Fibroblast of peridontal ligament (primary cell): ENCODE measurements at regions not wholly inside any gene's neighbourhood (a gene's known extent, or its start where the extent isn't known, plus 50 kb on each side); places are given as distances from the start of the nearest gene placed in this dataset.

Experiments
- DNase-seq: peaks from one replicate; pipeline ENCODE4 v3.0.0-alpha.2; 2010; ENCODE audit errors: extremely low read depth

GRCh38 chr15:77737238-77738037 lies 104.7 kb upstream of the LINGO1 start:
- no peak for DNase-seq

DNA sequence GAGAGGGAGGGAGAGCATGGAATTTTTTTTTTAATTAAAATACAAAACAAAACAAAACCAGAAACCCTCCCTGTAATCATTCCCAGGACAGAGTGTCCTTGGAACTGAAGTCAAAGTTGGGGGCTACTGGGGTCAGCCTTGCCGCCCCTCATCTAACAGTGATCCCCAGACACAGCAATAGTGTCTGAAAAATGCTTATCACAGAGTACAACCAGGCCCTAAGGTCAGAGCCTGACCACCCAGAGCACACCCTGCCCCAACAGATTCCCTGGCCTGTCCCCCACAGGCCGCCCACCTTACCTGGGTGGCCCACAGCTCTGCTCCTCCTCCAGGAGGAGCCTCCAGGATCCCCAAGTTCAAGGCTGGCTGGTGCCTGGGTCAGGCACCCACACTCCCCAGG lies 101.6 kb upstream of the LINGO1 start:
- no peak for DNase-seq

DNA sequence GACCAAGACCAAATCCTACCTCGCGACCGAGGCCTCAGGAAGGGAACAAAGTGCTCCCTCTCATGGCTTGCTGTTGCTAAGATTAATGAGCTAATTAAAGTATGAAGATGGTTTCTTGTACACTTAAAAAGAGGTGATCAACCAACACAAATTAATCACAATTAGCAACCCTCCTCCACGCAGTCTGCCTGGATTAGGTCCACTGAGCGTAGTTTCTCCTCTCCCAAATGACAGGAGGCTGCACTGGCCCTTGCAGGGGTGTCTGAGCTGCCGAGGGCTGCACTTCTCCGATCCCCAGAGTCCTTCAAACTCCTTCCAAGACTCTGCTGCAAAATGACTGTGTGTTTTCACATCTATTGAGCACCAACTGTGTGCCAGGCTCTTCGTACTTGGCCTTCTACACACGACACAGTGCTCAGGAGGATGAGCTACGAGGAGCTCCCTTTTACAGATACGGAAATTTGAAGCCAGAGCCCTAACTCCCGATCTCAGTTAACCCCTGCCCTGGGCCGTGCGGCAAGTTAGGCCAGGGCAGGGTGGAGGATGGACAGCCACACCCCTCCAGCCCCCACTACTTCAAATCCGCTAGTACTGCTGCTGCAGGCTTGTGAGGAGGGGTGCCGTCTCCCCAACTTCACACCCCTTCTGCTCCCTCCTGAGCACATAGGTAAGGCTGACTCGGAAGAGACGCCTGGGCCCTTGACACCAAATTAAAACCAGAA lies 101.0 kb upstream of the LINGO1 start:
- DNase-seq: no peak

DNA sequence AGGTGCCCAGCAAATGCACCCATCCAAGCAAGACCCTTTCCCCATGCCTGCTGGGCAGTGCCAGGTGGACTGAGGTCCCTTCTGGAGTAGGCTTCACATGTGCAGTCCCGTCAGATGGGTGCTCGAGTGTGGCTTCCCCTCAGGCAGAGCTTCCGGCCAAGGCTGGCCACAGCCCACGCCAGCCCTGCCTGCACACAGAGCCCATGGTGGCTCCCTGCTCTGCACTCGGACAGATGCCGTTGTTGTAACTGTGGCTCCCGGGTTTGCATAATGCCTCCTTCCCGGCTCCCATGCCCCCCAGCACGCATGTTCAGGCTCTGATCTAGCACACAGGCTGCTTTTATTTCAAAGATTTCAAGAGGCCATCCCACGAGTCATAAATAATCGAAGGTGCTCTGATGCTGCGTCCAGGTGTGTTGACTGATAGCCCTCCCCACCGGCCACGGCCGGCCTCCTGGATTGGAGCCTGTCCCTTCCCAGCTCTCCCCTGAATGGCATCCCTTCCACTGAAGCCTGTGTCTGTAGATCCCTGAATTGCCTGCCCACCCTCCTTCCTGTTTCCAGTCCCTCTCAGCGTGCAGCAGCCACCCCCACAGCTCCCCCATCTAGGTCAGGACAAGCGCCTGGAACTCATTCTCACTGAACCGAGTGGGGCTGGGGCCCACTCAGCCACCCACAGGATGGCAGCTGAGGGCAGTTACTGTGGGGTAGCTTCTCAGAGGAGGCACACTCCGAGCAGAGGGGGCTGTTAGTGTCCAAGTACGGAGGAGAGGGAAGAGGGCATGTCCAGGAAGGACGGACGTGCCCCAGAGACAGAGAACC lies 100.0 kb upstream of the LINGO1 start:
- DNase-seq: no peak

DNA sequence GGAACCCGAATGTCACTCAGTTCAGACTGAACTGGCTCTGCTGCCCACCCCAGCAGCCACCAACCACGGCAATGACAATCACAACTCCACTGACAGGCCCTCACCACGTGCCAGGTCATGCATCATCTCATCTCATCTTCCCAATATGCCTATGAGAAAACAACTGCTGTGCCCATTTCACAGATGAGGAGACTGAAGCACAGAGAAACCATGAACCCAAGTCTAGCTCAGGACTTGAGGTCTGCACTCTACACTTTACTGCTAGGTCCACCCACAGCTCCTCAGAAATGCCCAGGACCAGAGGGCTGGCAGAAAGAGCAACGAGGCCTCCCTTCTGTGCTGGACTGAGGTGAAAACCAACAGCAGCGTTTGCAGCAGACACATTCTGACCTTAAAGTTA lies 99.2 kb upstream of the LINGO1 start:
- no peak for DNase-seq

DNA sequence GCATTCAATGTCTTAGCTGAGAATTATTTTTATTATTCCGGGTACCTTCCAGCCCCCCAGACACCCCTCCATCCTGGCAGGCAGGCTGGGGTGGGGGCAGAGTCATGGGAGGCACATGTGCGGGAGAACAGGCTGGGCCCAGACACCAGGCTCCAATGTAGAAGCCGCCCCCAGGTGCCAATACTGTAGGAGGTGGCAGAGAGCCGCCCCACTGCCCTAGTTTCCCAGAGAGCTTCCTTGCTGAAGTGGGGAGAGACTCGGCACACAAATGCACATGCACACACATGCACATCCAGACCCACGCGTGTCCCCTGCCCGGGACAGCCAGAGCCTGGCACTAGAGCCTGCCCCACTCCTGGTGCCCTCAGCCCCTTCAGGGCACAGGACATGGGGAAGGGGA lies 98.4 kb upstream of the LINGO1 start:
- DNase-seq: no peak

GRCh38 chr15:77727635-77728304 lies 95.1 kb upstream of the LINGO1 start:
- DNase-seq: no peak

DNA sequence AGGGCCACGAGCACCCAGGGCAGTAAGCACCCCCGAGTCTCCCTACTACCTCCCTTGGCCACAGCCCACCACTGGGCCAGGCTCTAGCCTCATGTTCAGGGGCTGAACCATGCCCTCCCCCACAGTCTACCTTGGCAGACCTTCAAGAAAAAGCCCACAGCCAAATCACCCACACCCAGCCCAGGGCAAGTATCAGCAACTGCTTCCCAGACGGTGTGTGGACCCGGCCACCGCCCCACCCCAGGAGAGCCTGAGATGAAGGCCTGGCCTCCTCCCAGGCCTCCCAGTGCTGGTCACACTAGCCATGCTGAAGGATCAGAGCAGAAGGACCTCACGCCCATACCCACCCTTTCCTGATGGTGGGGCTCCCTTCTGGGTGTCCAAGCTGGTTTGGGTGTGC lies 92.0 kb upstream of the LINGO1 start:
- no peak for DNase-seq

GRCh38 chr15:77723756-77724155 lies 91.0 kb upstream of the LINGO1 start:
- DNase-seq: no peak

GRCh38 chr15:77722759-77723460 lies 90.2 kb upstream of the LINGO1 start:
- no peak for DNase-seq

- no peak for DNase-seq
Measured at GRCh38 chr15:77721963-77722362, 89.3 kb upstream of the LINGO1 start.

- no peak for DNase-seq
Measured at GRCh38 chr15:77720655-77721054, 87.9 kb upstream of the LINGO1 start.

- DNase-seq: no peak
Measured at GRCh38 chr15:77720173-77720572, 87.5 kb upstream of the LINGO1 start.

- DNase-seq: no peak
Measured at GRCh38 chr15:77719450-77719849, 86.7 kb upstream of the LINGO1 start.

DNA sequence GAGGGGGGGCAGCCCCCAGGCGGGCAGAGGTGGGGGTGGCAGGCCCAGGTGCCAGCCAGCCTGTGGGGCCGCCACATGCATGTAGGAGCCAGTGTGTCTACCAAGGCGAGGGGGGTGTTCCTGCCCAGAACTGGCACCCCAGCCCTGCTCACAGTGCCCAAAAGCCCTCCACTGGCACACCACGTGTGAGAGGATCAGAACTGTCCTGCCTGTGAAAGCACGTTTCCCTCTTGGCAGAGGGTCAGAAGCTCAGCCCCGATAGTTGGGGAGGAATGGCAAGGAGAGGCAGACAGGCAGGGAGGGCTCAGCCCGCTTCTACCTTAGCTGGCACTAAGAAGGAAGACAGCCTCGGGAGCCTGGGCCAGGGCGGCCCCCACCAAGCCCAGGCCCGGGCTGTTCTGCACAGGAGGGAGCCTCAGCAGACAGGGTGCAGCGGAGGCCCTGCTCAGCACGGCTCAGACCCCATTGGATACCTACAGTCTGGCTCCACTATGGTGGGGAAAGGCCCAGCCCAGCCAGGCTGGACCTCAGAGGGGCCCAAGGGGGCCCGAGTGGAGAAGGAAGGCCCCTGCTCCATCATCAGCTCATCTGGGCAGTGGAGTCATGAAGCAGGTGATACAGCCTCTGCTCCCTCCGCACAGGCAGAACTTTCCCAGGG lies 84.8 kb upstream of the LINGO1 start:
- DNase-seq: no peak

DNA sequence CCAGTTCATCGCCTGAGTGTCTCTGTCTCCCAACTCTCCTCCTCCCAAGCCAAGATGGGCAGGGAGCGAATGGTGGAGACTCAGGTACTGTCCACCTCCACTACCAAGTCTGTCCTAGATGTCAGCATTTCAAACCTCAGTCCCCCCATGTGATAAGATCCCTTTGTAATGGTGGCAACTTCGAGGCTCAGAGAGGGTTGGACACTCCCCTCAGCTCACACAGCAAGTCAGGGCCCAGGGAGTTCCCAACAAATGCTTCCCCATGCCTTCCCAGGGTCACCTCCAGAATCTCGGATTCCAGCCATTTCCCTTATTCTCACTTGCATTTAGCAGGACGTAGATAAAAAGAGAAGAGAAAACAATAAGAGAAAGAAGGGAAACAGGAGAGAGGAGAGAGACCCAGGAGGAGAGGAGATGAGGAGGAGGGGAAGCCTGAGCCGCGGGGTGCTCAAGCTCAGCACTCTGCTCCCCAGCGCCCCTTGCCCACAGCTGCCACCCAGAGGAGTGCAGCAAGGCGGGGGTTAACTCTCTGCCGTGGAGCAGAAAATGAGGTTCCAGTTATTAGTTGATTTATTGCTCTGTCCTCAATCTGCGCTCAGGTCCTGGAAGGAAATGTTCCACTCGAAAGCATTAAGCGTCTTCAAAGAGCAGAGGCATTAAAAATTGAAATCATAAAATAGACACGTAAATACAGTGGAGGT lies 84.1 kb upstream of the LINGO1 start:
- no peak for DNase-seq

GRCh38 chr15:77715860-77716259 lies 83.1 kb upstream of the LINGO1 start:
- no peak for DNase-seq

GRCh38 chr15:77715051-77715450 lies 82.3 kb upstream of the LINGO1 start:
- no peak for DNase-seq

- DNase-seq: no peak
Measured at GRCh38 chr15:77714555-77714954, 81.8 kb upstream of the LINGO1 start.

GRCh38 chr15:77714023-77714422 lies 81.3 kb upstream of the LINGO1 start:
- no peak for DNase-seq
